ENCODE measurements at regions not wholly inside any gene's neighbourhood (a gene's known extent, or its start where the extent isn't known, plus 50 kb on each side); places are given as distances from the start of the nearest gene placed in this dataset.

- no peak for TF ChIP-seq CTCF (IDR thresholded peaks at IDR 0.05 in 2 of 3, conservative IDR thresholded peaks at IDR 0.05 in 1 of 3; ENCODE audit: borderline replicate concordance in 1 of 3, insufficient read depth in 1 of 3, low read depth in 2 of 3, low read length in 2 of 3)
- TF ChIP-seq CBX3 (IDR thresholded peaks at IDR 0.05; ENCODE audit: low read depth), result no peak
Measured at GRCh38 chr2:5913711-5914395, 221.7 kb downstream of the SOX11 start (continued).

GRCh38 chr2:5914811-5915611 is 222.8 kb downstream of the SOX11 start:
- Histone ChIP-seq H3K4me2 (ENCODE audit: low read length) (no peak overlapping the region), H2AFZ (ENCODE audit: low read depth, low read length, poor library complexity, severe bottlenecking) (no peak overlapping the region), H3K36me3 (ENCODE audit: control insufficient read depth in 1 of 2, insufficient read depth in 2 of 2, low read length in 2 of 2) (no peaks in the 10 kb centered on the region), H3K9me2 (ENCODE audit: insufficient read depth) (no peaks in the 10 kb centered on the region), H4K20me1 (ENCODE audit: insufficient read depth) (no peaks in the 10 kb centered on the region), H3K9ac (ENCODE audit: low read length) (no peak overlapping the region), H3K9me3 (ENCODE audit: control insufficient read depth in 1 of 2, insufficient read depth in 1 of 2, low read depth in 1 of 2, low read length in 2 of 2) (peaks cover 10 to 11% of the 10 kb centered on the region in 2 experiments; a peak in 2 of 4 replicates), H3K27ac (ENCODE audit: low read depth, low read length) (no peak overlapping the region), H3K4me1 (ENCODE audit: control insufficient read depth in 1 of 2, insufficient read depth in 2 of 2, low read length in 2 of 2) (no peaks in the 10 kb centered on the region), H3K4me3 (replicated peaks in 1 of 2; ENCODE audit: low read depth in 1 of 2, low read length in 2 of 2) (no peak overlapping the region), H3K27me3 (ENCODE audit: insufficient read depth, low read length) (no peaks in the 10 kb centered on the region), H3K79me2 (ENCODE audit: insufficient read depth, low read length) (no peaks in the 10 kb centered on the region)
- TF ChIP-seq RAD21 (IDR thresholded peaks at IDR 0.05; ENCODE audit: low read depth) (no peak), TCF7L2 (IDR thresholded peaks at IDR 0.05; ENCODE audit: borderline replicate concordance, extremely low read depth, insufficient read depth, insufficient read length) (no peak), SRF (IDR thresholded peaks at IDR 0.05; ENCODE audit: low read depth) (no peak)
- POLR2A ChIA-PET, result no interaction called here
- RAD21 ChIA-PET (ENCODE audit: low non-redundant PET in 1 of 2, low total read pairs in 2 of 2, uncharacterized antibody in 2 of 2, unreplicated experiment in 2 of 2), result no interaction called here
- BruUV-seq (replicated peaks), result no TSS peak
- DNase-seq (ENCODE audit: low read depth, low spot score) (no peak), ATAC-seq (no peak)
- CTCF ChIA-PET, result no interaction called here
- intact Hi-C loops (cut with micrococcal nuclease), result no loop called here

Measured in HCT116 (cell line).